HFFc6 (cell line): ENCODE measurements at regions not wholly inside any gene's neighbourhood (a gene's known extent, or its start where the extent isn't known, plus 50 kb on each side); places are given as distances from the start of the nearest gene placed in this dataset.
"Not testable (repeated sequence)": the region's sequence is repeated elsewhere in the genome, so short reads cannot be mapped to it uniquely, and the experiment has no call there.

Experiments
- DNase-seq: peaks from one replicate; pipeline ENCODE4 v3.0.0-alpha.2; 2018
- H3K27ac Mint-ChIP-seq: 2 replicates; pipeline ENCODE4 v1.8.0; 2020; ENCODE audit warnings: mild to moderate bottlenecking, mixed read lengths
- H3K27me3 Mint-ChIP-seq: 2 replicates; pipeline ENCODE4 v1.8.0; 2021; ENCODE audit warnings: mild to moderate bottlenecking, moderate library complexity, mixed read lengths; ENCODE audit not compliant: insufficient read depth
- H3K36me3 Mint-ChIP-seq: 2 replicates; pipeline ENCODE4 v1.8.0; 2021; ENCODE audit warnings: low read depth, mixed read lengths
- H3K4me1 Mint-ChIP-seq: 2 replicates; pipeline ENCODE4 v1.8.0; 2020; ENCODE audit warnings: low read depth, mixed read lengths
- H3K4me3 Mint-ChIP-seq: 2 replicates; pipeline ENCODE4 v1.8.0; 2020; ENCODE audit warnings: mild to moderate bottlenecking, moderate library complexity, mixed read lengths
- H3K9me3 Mint-ChIP-seq: 2 replicates; pipeline ENCODE4 v1.8.0; 2020; ENCODE audit warnings: mild to moderate bottlenecking, mixed read lengths
- TF ChIP-seq, protein P1 (sequence below): fragments of 200-600 bp; sonication (generic); IDR thresholded peaks from 2 replicates; pipeline ENCODE4 v1.5.0; 2021; ENCODE audit warnings: antibody characterized with exemption, mild to moderate bottlenecking

DNA sequence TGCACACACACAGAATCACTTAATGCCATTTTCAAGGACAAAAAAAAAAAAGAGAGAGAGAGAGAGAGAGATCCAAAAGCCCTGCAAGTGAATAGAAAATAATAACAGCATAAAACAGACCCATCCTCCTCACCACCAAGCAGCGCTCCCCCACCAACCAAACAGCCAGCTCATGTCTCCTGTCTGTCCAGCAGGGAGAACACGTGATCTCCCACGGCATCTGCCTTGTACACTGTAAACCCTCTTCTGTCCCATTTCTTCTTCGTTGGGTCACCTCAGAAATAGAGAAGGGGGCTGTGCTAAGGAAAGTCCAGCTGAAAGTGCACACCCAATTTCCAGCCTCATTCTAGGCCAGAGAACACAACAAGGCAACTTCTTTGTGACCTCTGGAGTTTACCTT, 222.5 kb downstream of the EXOC5 start:
- H3K36me3 Mint-ChIP-seq: no peaks in the 10 kb centered on the region; the same call in 1 of the 2 replicates
- TF ChIP-seq, protein P1, sequence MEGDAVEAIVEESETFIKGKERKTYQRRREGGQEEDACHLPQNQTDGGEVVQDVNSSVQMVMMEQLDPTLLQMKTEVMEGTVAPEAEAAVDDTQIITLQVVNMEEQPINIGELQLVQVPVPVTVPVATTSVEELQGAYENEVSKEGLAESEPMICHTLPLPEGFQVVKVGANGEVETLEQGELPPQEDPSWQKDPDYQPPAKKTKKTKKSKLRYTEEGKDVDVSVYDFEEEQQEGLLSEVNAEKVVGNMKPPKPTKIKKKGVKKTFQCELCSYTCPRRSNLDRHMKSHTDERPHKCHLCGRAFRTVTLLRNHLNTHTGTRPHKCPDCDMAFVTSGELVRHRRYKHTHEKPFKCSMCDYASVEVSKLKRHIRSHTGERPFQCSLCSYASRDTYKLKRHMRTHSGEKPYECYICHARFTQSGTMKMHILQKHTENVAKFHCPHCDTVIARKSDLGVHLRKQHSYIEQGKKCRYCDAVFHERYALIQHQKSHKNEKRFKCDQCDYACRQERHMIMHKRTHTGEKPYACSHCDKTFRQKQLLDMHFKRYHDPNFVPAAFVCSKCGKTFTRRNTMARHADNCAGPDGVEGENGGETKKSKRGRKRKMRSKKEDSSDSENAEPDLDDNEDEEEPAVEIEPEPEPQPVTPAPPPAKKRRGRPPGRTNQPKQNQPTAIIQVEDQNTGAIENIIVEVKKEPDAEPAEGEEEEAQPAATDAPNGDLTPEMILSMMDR: no peak
- no peak overlapping the region for H3K4me3 Mint-ChIP-seq
- no peak for DNase-seq
- no peak overlapping the region for H3K27ac Mint-ChIP-seq
- peaks cover 43% of the 10 kb centered on the region for H3K9me3 Mint-ChIP-seq
- no peaks in the 10 kb centered on the region for H3K4me1 Mint-ChIP-seq
- H3K27me3 Mint-ChIP-seq: peaks cover 5% of the 10 kb centered on the region

DNA sequence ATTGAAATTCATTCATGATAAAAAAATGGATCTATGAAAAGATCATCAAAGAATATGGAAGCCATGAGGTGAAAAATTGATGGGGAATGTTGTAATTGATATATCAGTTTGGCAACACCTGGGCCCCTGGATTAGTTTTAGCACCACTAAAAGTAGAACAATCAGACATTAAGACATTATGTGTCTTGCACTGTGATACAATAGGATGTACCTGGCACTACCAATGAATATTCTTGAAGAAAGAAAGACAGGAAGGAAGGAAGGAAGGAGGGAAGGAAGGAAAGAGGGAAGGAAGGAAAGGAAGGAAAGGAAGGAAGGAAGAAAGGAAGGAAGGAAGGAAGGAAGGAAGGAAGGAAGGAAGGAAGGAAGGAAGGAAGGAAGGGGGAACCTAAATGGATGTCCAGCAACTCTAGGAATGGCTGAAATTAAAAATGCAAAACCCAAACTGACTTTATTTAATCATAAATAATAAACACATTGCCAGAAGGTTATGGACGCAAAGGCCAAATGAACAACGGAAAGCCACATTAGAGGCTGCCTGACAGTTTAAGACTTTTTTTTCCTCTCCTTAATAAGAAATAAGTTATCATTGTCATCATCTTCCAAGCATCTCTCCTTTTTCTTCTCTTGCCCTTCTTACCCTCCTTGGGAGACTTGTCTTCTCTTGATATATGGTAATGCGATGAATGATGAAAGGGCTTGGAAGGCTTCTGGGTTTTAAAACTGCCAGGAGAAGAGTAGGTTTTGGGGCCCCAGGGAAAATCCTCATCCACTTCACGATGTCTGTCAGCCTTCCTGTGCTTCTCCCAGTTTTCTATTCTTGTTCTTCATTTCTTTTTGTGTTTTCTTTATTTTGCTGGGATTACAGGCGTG, 224.4 kb downstream of the EXOC5 start:
- not testable (repeated sequence) for H3K4me3 Mint-ChIP-seq, H3K4me1 Mint-ChIP-seq, DNase-seq, H3K27me3 Mint-ChIP-seq, H3K36me3 Mint-ChIP-seq, H3K27ac Mint-ChIP-seq
- peaks cover 42% of the 10 kb centered on the region for H3K9me3 Mint-ChIP-seq

DNA sequence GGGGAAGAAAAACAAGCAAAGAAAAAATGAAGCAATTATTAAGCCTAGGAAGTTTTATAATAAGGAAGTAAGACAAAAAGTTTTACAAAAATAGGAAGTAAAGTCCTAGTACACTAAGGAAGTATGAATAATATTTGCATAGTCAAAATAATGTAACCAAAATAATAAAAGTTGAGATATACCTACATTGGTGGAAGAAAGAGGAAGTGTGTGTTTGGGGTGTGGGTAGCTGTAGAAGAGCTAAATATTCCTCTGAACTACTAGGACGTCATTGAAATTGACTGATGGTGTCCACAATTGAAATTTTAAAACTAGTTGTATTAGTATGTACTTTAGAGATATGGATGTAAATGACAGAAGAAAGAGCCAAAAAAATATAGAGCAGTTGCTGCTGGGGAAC, 228.4 kb upstream of the OTX2 start:
- no peak for DNase-seq
- Mint-ChIP-seq H3K27me3 (no peaks in the 10 kb centered on the region; the same call in 1 of the 2 replicates), H3K4me3 (no peak overlapping the region), H3K9me3 (peaks cover 41% of the 10 kb centered on the region), H3K36me3 (no peaks in the 10 kb centered on the region), H3K4me1 (no peaks in the 10 kb centered on the region), H3K27ac (no peak overlapping the region)
- TF ChIP-seq, protein P1: no peak

DNA sequence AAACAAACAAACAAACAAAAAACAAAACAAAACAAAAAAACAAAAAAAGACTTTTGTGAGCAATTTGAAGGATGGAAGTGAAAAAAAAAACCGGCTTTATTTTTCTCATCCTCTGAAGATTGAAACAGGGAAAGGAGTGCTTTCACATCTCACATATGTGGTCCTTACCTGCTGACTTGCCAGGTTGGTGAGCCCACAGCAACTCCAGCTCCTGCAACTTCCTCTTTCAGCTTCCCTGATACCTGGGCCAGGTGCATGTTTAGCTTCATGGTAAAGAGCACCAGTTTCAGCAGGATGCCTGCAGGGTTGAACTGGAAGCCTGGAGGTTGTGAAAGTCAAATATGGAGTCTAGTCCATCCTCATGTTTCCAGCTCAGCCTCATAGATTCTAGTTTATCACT, 221.2 kb upstream of the OTX2 start:
- peaks cover 42% of the 10 kb centered on the region for H3K9me3 Mint-ChIP-seq
- TF ChIP-seq, protein P1: no peak
- H3K27me3 Mint-ChIP-seq: no peaks in the 10 kb centered on the region
- H3K4me3 Mint-ChIP-seq: no peak overlapping the region
- H3K27ac Mint-ChIP-seq: no peak overlapping the region
- no peak for DNase-seq
- H3K36me3 Mint-ChIP-seq: peaks cover 5% of the 10 kb centered on the region; the same call in 1 of the 2 replicates
- H3K4me1 Mint-ChIP-seq: no peaks in the 10 kb centered on the region

DNA sequence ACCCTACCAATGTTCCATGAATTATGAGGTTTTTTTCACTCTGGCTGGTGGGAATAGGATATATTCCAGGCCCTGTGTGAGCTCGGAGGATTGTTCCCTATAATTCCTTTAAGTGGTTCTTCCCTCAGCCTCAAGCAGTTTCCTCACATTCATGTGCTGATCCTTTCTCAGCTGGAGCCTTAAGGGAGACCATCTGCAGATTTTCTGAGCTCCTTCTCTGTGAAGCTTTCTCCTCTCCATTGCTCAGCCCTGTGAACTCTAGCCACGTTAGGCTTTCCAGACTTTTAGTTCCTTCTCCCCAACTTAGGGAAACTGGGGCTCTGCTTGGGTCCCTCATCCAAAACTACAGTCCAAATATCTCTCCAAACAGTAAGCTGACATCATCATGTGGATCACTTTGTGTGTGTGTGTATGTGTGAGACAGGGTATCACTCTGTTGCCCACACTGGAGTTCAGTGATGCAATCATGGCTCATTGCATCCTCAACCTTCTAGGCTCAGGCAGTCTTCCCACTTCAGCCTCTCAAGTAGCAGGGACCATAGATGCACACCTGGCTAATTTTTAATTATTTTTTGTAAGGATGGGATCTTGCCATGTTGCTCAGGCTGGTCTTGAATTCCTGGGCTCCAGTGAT, 219.5 kb upstream of the OTX2 start:
- DNase-seq: no peak
- no peak overlapping the region for H3K27ac Mint-ChIP-seq
- no peaks in the 10 kb centered on the region for H3K27me3 Mint-ChIP-seq
- H3K4me3 Mint-ChIP-seq: no peak overlapping the region
- peaks cover 39% of the 10 kb centered on the region for H3K9me3 Mint-ChIP-seq
- TF ChIP-seq, protein P1: no peak
- H3K4me1 Mint-ChIP-seq: no peaks in the 10 kb centered on the region
- H3K36me3 Mint-ChIP-seq: peaks cover 5% of the 10 kb centered on the region; the same call in 1 of the 2 replicates

DNA sequence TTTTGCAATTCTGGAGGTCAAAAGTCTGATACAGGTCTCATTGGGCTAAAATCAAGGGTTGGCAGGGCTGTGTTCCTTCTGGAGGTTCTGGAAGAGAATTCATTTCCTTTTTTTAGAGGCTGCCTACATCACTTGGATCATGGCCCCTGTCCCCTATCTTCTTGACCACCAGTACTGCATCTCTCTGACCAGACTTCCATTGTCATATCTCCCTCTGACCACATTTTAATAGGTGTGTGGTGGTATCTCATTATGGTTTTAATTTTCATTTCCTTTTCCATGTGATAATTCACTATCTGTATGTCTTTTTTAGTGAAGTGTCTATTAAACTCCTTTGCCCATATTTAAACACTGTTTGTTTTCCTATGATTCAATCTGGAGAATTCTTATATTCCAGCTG, 215.2 kb upstream of the OTX2 start:
- Mint-ChIP-seq H3K27ac (no peak overlapping the region), H3K9me3 (peaks cover 40% of the 10 kb centered on the region), H3K36me3 (0 out of 2 replicates have a peak, but pooled peaks cover under 1% of the 10 kb centered on the region), H3K4me1 (no peaks in the 10 kb centered on the region), H3K4me3 (no peak overlapping the region), H3K27me3 (no peaks in the 10 kb centered on the region)
- DNase-seq: no peak
- TF ChIP-seq, protein P1: no peak
